HEK293T (cell line): ENCODE measurements at regions not wholly inside any gene's neighbourhood (a gene's known extent, or its start where the extent isn't known, plus 50 kb on each side); places are given as distances from the start of the nearest gene placed in this dataset.

ENCODE experiments used
- BHLHE40 ChIP-seq: fragments of 450-650 bp; IDR thresholded peaks from 2 replicates; pipeline ENCODE4 v1.6.1; 2016; ENCODE audit warnings: mild to moderate bottlenecking, moderate library complexity, borderline replicate concordance
- CTBP1 ChIP-seq: fragments of 450-650 bp; IDR thresholded peaks from 2 replicates; pipeline ENCODE4 v1.6.1; 2016; ENCODE audit warnings: borderline replicate concordance
- FOXK2 ChIP-seq: fragments of 450-650 bp; IDR thresholded peaks from 2 replicates; pipeline ENCODE4 v1.6.1; 2016; ENCODE audit warnings: mild to moderate bottlenecking
- L3MBTL2 ChIP-seq: fragments of 450-650 bp; conservative IDR thresholded peaks from 2 replicates; pipeline ENCODE4 v1.6.1; 2016; ENCODE audit warnings: mild to moderate bottlenecking
- SP1 ChIP-seq: fragments of 450-650 bp; IDR thresholded peaks from 2 replicates; pipeline ENCODE4 v1.6.1; 2017

DNA sequence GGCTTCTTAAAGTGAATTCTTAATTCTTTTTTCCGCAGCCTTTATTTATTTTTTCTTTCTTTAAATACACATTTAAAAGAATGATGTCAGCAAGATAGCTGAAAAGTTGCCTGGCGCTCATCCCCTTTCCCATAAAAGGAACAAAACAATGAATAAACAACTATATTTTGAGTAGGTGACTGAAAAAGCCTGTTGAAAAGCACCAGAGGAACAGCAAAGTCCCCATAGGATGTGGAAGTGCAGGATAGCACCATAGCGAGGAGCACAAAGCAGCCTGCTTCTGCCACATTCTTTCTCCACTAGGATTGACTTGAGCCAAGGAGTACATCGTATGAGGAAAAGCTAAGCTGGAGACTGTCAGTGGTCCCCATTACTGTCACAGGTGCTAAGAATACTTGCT is 754.9 kb downstream of the SQOR start:
- no peak for TF ChIP-seq FOXK2
- no peak for TF ChIP-seq SP1
- no peak for TF ChIP-seq CTBP1
- no peak for TF ChIP-seq BHLHE40
- no peak for TF ChIP-seq L3MBTL2
